ENCODE measurements at regions not wholly inside any gene's neighbourhood (a gene's known extent, or its start where the extent isn't known, plus 50 kb on each side); places are given as distances from the start of the nearest gene placed in this dataset.

GRCh38 chr1:5748286-5749225 lies 243.7 kb downstream of the NPHP4 start:
- DNase-seq, result no peak

- DNase-seq, result no peak
Observed at GRCh38 chr1:5747426-5748285, 244.6 kb downstream of the NPHP4 start.

GRCh38 chr1:5746611-5747425 lies 245.4 kb downstream of the NPHP4 start:
- no peak for DNase-seq

GRCh38 chr1:5745800-5746610 lies 246.2 kb downstream of the NPHP4 start:
- peak; percentile 37 for DNase-seq

GRCh38 chr1:5744911-5745799 lies 247.1 kb downstream of the NPHP4 start:
- DNase-seq, result peak; percentile 58

- no peak for DNase-seq
Observed at GRCh38 chr1:5744341-5744740, 247.9 kb downstream of the NPHP4 start.

- DNase-seq, result no peak
Observed at GRCh38 chr1:5743435-5744095, 248.7 kb downstream of the NPHP4 start.

- no peak for DNase-seq
Observed at GRCh38 chr1:5742801-5743200, 249.4 kb downstream of the NPHP4 start.

- DNase-seq, result no peak
Observed at GRCh38 chr1:5742032-5742431, 250.2 kb downstream of the NPHP4 start.

- DNase-seq, result no peak
Observed at GRCh38 chr1:5740865-5741860, 251.1 kb downstream of the NPHP4 start.

- DNase-seq, result no peak
Observed at GRCh38 chr1:5740450-5740849, 251.8 kb downstream of the NPHP4 start.

GRCh38 chr1:5739561-5740078 lies 252.6 kb downstream of the NPHP4 start:
- DNase-seq, result no peak

GRCh38 chr1:5738911-5739462 lies 253.2 kb downstream of the NPHP4 start:
- no peak for DNase-seq

GRCh38 chr1:5737081-5737480 lies 255.1 kb downstream of the NPHP4 start:
- no peak for DNase-seq

GRCh38 chr1:5734996-5735395 lies 257.2 kb downstream of the NPHP4 start:
- DNase-seq, result no peak

GRCh38 chr1:5734414-5734813 lies 257.8 kb downstream of the NPHP4 start:
- no peak for DNase-seq

GRCh38 chr1:5733596-5733995 lies 258.6 kb downstream of the NPHP4 start:
- DNase-seq, result no peak

GRCh38 chr1:5731110-5731423 lies 261.2 kb downstream of the NPHP4 start:
- DNase-seq, result no peak
